Vagina (tissue), 2 donors: ENCODE measurements at regions not wholly inside any gene's neighbourhood (a gene's known extent, or its start where the extent isn't known, plus 50 kb on each side); places are given as distances from the start of the nearest gene placed in this dataset.

ENCODE experiments used
- DNase-seq, 2 donors: peaks; one replicate each; pipeline ENCODE4 v3.0.0-alpha.2; 2017; ENCODE audit errors: extremely low spot score in 2 of 2
- H3K27ac ChIP-seq: fragments of 200-600 bp; sonication (generic); one replicate; pipeline ENCODE4 v1.5.1; 2019
- H3K27me3 ChIP-seq: fragments of 200-600 bp; sonication (generic); one replicate; pipeline ENCODE4 v1.5.1; 2019
- H3K36me3 ChIP-seq, 2 donors: fragments of 200-600 bp; sonication (generic); one replicate each; pipeline ENCODE4 v1.5.1; 2017 to 2019
- H3K4me1 ChIP-seq: fragments of 200-600 bp; sonication (generic); one replicate; pipeline ENCODE4 v1.5.1; 2019
- H3K4me3 ChIP-seq, 2 donors: fragments of 200-600 bp; sonication (generic); 1 replicate in 1 of 2; 2 replicates in 1 of 2; pipeline ENCODE4 v1.5.1; 2016 to 2019
- H3K9me3 ChIP-seq: fragments of 200-600 bp; sonication (generic); one replicate; pipeline ENCODE4 v1.5.1; 2019
- POLR2A ChIP-seq, 2 donors: fragments of 450-650 bp; IDR thresholded peaks; one replicate each; pipeline ENCODE4 v1.6.1; 2017; ENCODE audit warnings: antibody characterized with exemption in 2 of 2, mild to moderate bottlenecking in 2 of 2, moderate library complexity in 2 of 2
- POLR2AphosphoS5 ChIP-seq, 2 donors: sonication (generic); formaldehyde crosslinking; IDR thresholded peaks; one replicate each; pipeline ENCODE4 v1.9.0; 2017; ENCODE audit warnings: antibody characterized with exemption in 2 of 2, mild to moderate bottlenecking in 2 of 2, low read depth in 1 of 2; ENCODE audit not compliant: insufficient read depth in 1 of 2
- intact Hi-C: fragments of 100-400 bp; cut with DNase I; formaldehyde crosslinking; loops from one replicate; pipeline ENCODE4 v1.15.1; 2023
- TF ChIP-seq, protein P1 (sequence below), 3 experiments: fragments of 450-650 bp in 2 of 3; fragments of 200-600 bp in 1 of 3; sonication (generic) in 1 of 3; IDR thresholded peaks; one replicate each; pipeline ENCODE4 v1.5.1; 2017 to 2019; ENCODE audit warnings: antibody characterized with exemption in 3 of 3, mild to moderate bottlenecking in 2 of 3, moderate library complexity in 2 of 3

DNA sequence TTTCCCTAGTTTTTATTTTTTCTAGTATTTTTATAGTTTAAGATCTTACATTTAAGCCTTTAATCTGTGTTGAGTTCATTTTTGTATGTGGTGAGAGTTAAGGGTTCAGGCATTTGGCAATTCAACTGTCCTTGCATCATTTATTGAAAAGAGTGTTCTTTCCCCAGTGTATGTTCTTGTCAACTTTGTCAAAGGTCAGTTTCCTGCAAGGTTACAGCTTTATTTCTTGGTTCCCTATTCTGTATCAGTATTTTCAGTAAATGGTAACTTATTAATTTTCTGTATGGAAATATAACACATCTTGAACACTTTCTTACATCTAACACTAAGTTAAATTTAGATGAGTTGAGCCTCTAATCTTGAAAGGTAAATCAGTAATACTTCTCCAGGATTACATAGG, 1770.1 kb downstream of the OTOL1 start:
- no peak for DNase-seq
- Histone ChIP-seq H3K4me3 (no peak overlapping the region), H3K9me3 (no peaks in the 10 kb centered on the region), H3K27ac (no peak overlapping the region), H3K27me3 (no peaks in the 10 kb centered on the region), H3K4me1 (no peaks in the 10 kb centered on the region), H3K36me3 (no peaks in the 10 kb centered on the region)
- TF ChIP-seq POLR2A (IDR thresholded peaks at IDR 0.05) (no peak), POLR2AphosphoS5 (IDR thresholded peaks at IDR 0.05; ENCODE audit: insufficient read depth in 1 of 2, low read depth in 1 of 2) (no peak)
- TF ChIP-seq, protein P1, sequence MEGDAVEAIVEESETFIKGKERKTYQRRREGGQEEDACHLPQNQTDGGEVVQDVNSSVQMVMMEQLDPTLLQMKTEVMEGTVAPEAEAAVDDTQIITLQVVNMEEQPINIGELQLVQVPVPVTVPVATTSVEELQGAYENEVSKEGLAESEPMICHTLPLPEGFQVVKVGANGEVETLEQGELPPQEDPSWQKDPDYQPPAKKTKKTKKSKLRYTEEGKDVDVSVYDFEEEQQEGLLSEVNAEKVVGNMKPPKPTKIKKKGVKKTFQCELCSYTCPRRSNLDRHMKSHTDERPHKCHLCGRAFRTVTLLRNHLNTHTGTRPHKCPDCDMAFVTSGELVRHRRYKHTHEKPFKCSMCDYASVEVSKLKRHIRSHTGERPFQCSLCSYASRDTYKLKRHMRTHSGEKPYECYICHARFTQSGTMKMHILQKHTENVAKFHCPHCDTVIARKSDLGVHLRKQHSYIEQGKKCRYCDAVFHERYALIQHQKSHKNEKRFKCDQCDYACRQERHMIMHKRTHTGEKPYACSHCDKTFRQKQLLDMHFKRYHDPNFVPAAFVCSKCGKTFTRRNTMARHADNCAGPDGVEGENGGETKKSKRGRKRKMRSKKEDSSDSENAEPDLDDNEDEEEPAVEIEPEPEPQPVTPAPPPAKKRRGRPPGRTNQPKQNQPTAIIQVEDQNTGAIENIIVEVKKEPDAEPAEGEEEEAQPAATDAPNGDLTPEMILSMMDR (IDR thresholded peaks at IDR 0.05), result no peak
- intact Hi-C loops, result no loop called here

DNA sequence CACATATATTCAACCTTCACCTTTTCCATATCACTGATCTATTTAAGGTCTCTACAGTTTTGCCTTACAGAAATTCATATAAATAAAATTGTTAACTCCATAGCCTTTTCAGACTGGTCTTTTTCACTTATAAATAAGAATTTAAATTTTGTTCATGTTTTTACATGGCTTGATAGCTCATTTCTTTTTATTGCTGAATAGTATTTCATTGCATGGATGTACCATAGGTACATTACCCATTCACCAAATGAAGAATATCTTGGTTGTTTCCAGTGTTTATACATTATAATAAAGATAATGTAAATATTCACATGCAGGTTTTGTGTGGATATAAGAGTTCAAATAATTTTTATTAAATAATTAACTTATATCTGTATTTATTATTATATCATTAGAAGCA, 1765.0 kb downstream of the OTOL1 start:
- H3K9me3 ChIP-seq, result no peaks in the 10 kb centered on the region
- H3K27ac ChIP-seq, result no peak overlapping the region
- no peaks in the 10 kb centered on the region for H3K36me3 ChIP-seq
- no peak overlapping the region for H3K4me3 ChIP-seq
- DNase-seq, result no peak
- no peaks in the 10 kb centered on the region for H3K27me3 ChIP-seq
- no peak for TF ChIP-seq POLR2A (IDR thresholded peaks at IDR 0.05)
- TF ChIP-seq, protein P1 (IDR thresholded peaks at IDR 0.05), result no peak
- no peak for TF ChIP-seq POLR2AphosphoS5 (IDR thresholded peaks at IDR 0.05; ENCODE audit: insufficient read depth in 1 of 2, low read depth in 1 of 2)
- no peaks in the 10 kb centered on the region for H3K4me1 ChIP-seq
- intact Hi-C loops, result no loop called here

DNA sequence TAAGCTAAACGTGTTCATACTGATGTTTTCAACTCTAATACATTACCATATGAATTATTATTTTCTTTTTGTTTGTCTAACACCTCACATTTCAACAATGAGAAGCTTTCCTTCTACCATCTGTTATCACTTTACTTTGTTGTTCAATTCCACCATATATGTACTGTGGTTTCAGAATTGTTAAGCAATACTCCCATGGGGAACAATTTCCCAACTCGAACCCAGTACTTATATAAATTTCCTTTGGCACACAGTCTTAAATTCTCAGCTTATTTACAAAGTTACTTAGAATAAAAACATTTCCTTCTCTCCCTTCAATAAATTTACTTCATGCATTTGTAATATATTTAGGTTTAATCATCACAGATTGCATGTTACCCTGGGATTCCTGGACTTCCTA, 1764.4 kb downstream of the OTOL1 start:
- no peak for DNase-seq
- intact Hi-C loops, result no loop called here
- Histone ChIP-seq H3K4me1 (no peaks in the 10 kb centered on the region), H3K4me3 (no peak overlapping the region), H3K27me3 (no peaks in the 10 kb centered on the region), H3K27ac (no peak overlapping the region), H3K36me3 (no peaks in the 10 kb centered on the region), H3K9me3 (no peaks in the 10 kb centered on the region)
- no peak for TF ChIP-seq POLR2A (IDR thresholded peaks at IDR 0.05)
- TF ChIP-seq POLR2AphosphoS5 (IDR thresholded peaks at IDR 0.05; ENCODE audit: insufficient read depth in 1 of 2, low read depth in 1 of 2), result no peak
- TF ChIP-seq, protein P1 (IDR thresholded peaks at IDR 0.05), result no peak

DNA sequence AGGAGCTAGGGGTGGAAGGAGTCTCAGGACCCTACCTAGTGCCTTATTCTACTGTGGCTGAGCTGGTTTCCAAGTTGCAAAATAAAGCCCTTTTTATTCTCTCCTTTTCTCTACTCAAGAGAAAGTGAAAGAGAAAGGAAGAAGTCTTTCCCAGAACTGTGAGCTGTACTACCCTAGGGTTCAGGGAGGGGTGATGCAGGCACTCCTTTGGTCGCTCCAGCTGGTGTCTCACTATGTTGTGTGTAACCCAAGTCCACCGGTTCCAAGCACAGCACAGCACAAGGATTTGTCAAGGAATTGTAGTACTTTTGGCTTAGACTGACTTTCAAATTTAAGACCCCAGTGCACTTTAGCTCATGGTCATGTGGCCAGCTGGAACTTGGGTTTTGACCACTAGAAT, 1721.7 kb downstream of the OTOL1 start:
- TF ChIP-seq, protein P1 (IDR thresholded peaks at IDR 0.05), result no peak
- TF ChIP-seq POLR2A (IDR thresholded peaks at IDR 0.05), result no peak
- no peak for TF ChIP-seq POLR2AphosphoS5 (IDR thresholded peaks at IDR 0.05; ENCODE audit: insufficient read depth in 1 of 2, low read depth in 1 of 2)
- Histone ChIP-seq H3K27ac (no peak overlapping the region), H3K9me3 (no peaks in the 10 kb centered on the region), H3K4me1 (no peaks in the 10 kb centered on the region), H3K27me3 (no peaks in the 10 kb centered on the region), H3K36me3 (no peaks in the 10 kb centered on the region), H3K4me3 (no peak overlapping the region)
- intact Hi-C loops, result no loop called here
- no peak for DNase-seq

DNA sequence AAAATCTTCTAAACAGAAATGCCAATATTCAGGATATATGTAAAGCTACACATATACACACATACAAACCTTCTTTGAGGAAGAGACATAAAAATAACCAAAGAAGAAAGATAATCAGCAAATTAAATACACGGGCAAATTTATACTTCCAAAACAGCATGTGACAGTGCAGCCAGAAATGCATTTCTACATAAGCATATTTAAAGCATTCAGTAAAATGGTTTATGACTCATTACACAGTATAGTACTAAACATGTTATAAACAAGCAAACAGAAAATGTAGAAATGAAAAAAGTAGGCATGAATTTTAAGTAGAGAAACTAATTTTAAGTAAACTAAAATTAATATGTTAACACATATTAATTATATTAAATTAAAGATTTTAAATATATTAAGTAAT, 1717.2 kb downstream of the OTOL1 start:
- no peak for DNase-seq
- Histone ChIP-seq H3K4me3 (no peak overlapping the region), H3K4me1 (no peaks in the 10 kb centered on the region), H3K27ac (no peak overlapping the region), H3K27me3 (no peaks in the 10 kb centered on the region), H3K9me3 (no peaks in the 10 kb centered on the region), H3K36me3 (no peaks in the 10 kb centered on the region)
- TF ChIP-seq POLR2AphosphoS5 (IDR thresholded peaks at IDR 0.05; ENCODE audit: insufficient read depth in 1 of 2, low read depth in 1 of 2) (no peak), POLR2A (IDR thresholded peaks at IDR 0.05) (no peak)
- TF ChIP-seq, protein P1 (IDR thresholded peaks at IDR 0.05), result no peak
- intact Hi-C loops, result no loop called here
